Body of pancreas (tissue), 4 donors: ENCODE measurements at regions not wholly inside any gene's neighbourhood (a gene's known extent, or its start where the extent isn't known, plus 50 kb on each side); places are given as distances from the start of the nearest gene placed in this dataset.

Source experiments
- ATAC-seq: fragments of 150-250 bp; one replicate; pipeline ENCODE4 v1.9.1; 2016
- DNase-seq, 4 donors: peaks; one replicate each; pipeline ENCODE4 v3.0.0-alpha.2; 2019
- H3K27ac ChIP-seq, 4 donors: fragments of 200-600 bp; sonication (generic); 1 replicate in 3 of 4; 2 replicates in 1 of 4; pipeline versions ENCODE4 v1.5.1 to v1.6.1; 2016 to 2019; ENCODE audit warnings: mild to moderate bottlenecking in 1 of 4, mixed read lengths in 1 of 4, moderate library complexity in 1 of 4
- H3K27me3 ChIP-seq, 2 donors: fragments of 200-600 bp; sonication (generic); one replicate each; pipeline ENCODE4 v1.6.0; 2016; ENCODE audit warnings: mild to moderate bottlenecking in 1 of 2
- H3K36me3 ChIP-seq, 2 donors: fragments of 200-600 bp; sonication (generic); replicated peaks in 1 of 2; 2 replicates each; pipeline ENCODE4 v1.5.1; 2016; ENCODE audit warnings: low read depth in 2 of 2; ENCODE audit not compliant: insufficient read depth in 1 of 2
- H3K4me1 ChIP-seq: fragments of 200-600 bp; sonication (generic); one replicate; pipeline ENCODE4 v1.6.0; 2016
- H3K4me3 ChIP-seq, 2 donors: fragments of 200-600 bp; sonication (generic); 1 replicate in 1 of 2; 2 replicates in 1 of 2; pipeline ENCODE4 v1.5.1; 2016 to 2019
- H3K9me3 ChIP-seq, 3 donors: fragments of 200-600 bp; sonication (generic); 1 replicate in 2 of 3; 2 replicates in 1 of 3; pipeline ENCODE4 v1.5.1; 2016
- POLR2A ChIP-seq, 3 donors: fragments of 450-650 bp; IDR thresholded peaks; one replicate each; pipeline ENCODE4 v1.6.1; 2016; ENCODE audit warnings: antibody characterized with exemption in 3 of 3, mild to moderate bottlenecking in 2 of 3
- WGBS, 2 donors: methylation state at CpG; one replicate each; pipeline ENCODE4 v1.1.5; 2017; 5-methylcytosine and 5-hydroxymethylcytosine counted together
- intact Hi-C: fragments of 100-400 bp; cut with DNase I; formaldehyde crosslinking; loops from one replicate; pipeline ENCODE4 v1.15.1; 2023
- TF ChIP-seq, protein P1 (sequence below), 7 experiments: fragments of 450-650 bp in 4 of 7; fragments of 200-600 bp in 3 of 7; sonication (generic) in 3 of 7; IDR thresholded peaks; one replicate each; pipeline ENCODE4 v1.5.1; 2016 to 2019; ENCODE audit warnings: antibody characterized with exemption in 7 of 7

GRCh38 chr14:34219661-34220377 is 242.2 kb downstream of the SPTSSA start:
- Histone ChIP-seq H3K4me1 (peaks cover 12% of the 10 kb centered on the region), H3K27me3 (no peaks in the 10 kb centered on the region), H3K27ac (no peak overlapping the region), H3K36me3 (no peaks in the 10 kb centered on the region), H3K4me3 (no peak overlapping the region), H3K9me3 (no peaks in the 10 kb centered on the region)
- TF ChIP-seq, protein P1, sequence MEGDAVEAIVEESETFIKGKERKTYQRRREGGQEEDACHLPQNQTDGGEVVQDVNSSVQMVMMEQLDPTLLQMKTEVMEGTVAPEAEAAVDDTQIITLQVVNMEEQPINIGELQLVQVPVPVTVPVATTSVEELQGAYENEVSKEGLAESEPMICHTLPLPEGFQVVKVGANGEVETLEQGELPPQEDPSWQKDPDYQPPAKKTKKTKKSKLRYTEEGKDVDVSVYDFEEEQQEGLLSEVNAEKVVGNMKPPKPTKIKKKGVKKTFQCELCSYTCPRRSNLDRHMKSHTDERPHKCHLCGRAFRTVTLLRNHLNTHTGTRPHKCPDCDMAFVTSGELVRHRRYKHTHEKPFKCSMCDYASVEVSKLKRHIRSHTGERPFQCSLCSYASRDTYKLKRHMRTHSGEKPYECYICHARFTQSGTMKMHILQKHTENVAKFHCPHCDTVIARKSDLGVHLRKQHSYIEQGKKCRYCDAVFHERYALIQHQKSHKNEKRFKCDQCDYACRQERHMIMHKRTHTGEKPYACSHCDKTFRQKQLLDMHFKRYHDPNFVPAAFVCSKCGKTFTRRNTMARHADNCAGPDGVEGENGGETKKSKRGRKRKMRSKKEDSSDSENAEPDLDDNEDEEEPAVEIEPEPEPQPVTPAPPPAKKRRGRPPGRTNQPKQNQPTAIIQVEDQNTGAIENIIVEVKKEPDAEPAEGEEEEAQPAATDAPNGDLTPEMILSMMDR (IDR thresholded peaks at IDR 0.05) = no peak
- TF ChIP-seq POLR2A (IDR thresholded peaks at IDR 0.05) = no peak
- ATAC-seq = no peak
- 73 to 76% methylated on average over 7 of the region's 7 CpGs for WGBS, 2 donors
- DNase-seq = no peak
- intact Hi-C loops = loop anchor here (10.0 kb wide), 1 partner anchor 115 kb away; no protein-coding TSS in a partner anchor

DNA sequence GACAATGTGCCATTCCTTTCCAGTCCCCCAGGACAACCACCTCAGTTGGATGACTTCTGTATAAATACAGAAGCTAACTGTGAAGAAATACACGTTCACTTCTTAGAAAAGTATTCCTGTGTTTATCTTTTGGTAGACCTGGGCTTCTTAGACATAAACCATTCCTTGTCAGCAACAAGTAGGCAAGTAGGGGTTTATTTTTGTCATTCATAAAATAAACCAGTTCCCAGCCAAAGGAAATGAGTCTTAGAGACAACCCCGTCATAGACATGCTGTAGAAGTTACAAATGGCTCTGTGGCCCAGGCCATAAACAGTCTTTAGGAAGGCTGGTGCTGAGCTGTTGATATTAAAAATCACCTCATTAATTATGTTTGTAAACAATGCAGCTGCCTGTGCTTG is 243.2 kb downstream of the SPTSSA start:
- no peak for DNase-seq
- intact Hi-C loops = no loop called here
- Histone ChIP-seq H3K27me3 (no peaks in the 10 kb centered on the region), H3K9me3 (no peaks in the 10 kb centered on the region), H3K4me3 (no peak overlapping the region), H3K4me1 (peaks cover 12% of the 10 kb centered on the region), H3K27ac (no peak overlapping the region), H3K36me3 (no peaks in the 10 kb centered on the region)
- TF ChIP-seq, protein P1 (IDR thresholded peaks at IDR 0.05) = no peak
- TF ChIP-seq POLR2A (IDR thresholded peaks at IDR 0.05) = no peak
- 80 to 95% methylated on average over 2 of the region's 2 CpGs for WGBS, 2 donors
- ATAC-seq = no peak

DNA sequence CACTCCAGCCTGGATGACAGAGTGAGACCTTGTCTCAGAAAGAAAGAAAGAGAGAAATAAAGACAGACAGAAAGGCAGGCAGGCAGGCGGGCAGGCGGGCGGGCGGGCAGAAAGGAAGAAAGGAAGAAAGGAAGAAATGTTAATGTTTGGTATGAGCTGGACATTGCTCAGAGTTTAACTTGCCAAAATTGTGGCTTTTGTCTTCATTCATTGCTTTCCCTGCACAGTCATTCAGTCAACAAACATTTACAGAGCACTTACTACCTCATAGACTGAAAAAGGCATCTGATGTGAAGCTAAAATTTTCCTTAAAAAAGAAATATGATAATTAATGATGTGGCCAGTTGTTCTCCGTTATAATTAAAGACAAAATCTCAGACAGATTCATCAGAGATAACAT is 247.1 kb downstream of the SPTSSA start:
- Histone ChIP-seq H3K4me3 (no peak overlapping the region), H3K27ac (no peak overlapping the region), H3K27me3 (no peaks in the 10 kb centered on the region), H3K9me3 (no peaks in the 10 kb centered on the region), H3K36me3 (no peaks in the 10 kb centered on the region), H3K4me1 (no peaks in the 10 kb centered on the region)
- WGBS, 2 donors = 72 to 84% methylated on average over 5 of the region's 5 CpGs
- ATAC-seq (no peak), DNase-seq (no peak)
- intact Hi-C loops = no loop called here
- no peak for TF ChIP-seq POLR2A (IDR thresholded peaks at IDR 0.05)
- TF ChIP-seq, protein P1 (IDR thresholded peaks at IDR 0.05) = no peak

DNA sequence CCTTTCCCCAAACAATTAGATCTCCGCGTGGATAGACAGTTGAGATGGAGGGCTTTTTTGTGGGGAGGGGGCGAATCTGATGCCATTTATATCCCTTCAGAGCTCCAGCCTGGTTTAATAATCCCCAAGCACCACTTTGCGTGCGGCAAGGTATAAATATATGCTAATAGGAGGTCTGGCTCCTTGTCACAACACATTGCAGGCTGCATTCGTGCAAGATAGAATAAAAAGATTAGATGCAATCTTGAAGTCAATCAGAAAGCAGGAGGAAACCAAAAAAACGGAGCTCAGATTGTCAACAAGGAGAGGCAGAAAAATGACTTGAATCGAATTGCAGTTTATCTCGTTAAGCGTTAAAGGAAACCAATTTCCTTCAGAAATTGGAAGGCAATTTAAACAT is 248.7 kb downstream of the SPTSSA start:
- Histone ChIP-seq H3K36me3 (no peaks in the 10 kb centered on the region), H3K9me3 (no peaks in the 10 kb centered on the region), H3K27ac (no peak overlapping the region), H3K4me3 (no peak overlapping the region), H3K27me3 (no peaks in the 10 kb centered on the region), H3K4me1 (no peaks in the 10 kb centered on the region)
- ATAC-seq = no peak
- no peak for DNase-seq
- WGBS, 2 donors = 63 to 65% methylated on average over 10 of the region's 10 CpGs
- intact Hi-C loops = no loop called here
- TF ChIP-seq POLR2A (IDR thresholded peaks at IDR 0.05) = no peak

- DNase-seq (no peak), ATAC-seq (no peak)
- Histone ChIP-seq H3K4me3 (no peak overlapping the region), H3K4me1 (no peaks in the 10 kb centered on the region), H3K36me3 (no peaks in the 10 kb centered on the region), H3K27ac (no peak overlapping the region), H3K27me3 (no peaks in the 10 kb centered on the region), H3K9me3 (no peaks in the 10 kb centered on the region)
- TF ChIP-seq, protein P1 (IDR thresholded peaks at IDR 0.05) = no peak
- TF ChIP-seq POLR2A (IDR thresholded peaks at IDR 0.05) = no peak
- 73 to 78% methylated on average over 7 of the region's 7 CpGs for WGBS, 2 donors
- intact Hi-C loops = no loop called here
Observed at GRCh38 chr14:34212172-34212929, 249.7 kb downstream of the SPTSSA start.
